ENCODE measurements at regions not wholly inside any gene's neighbourhood (a gene's known extent, or its start where the extent isn't known, plus 50 kb on each side); places are given as distances from the start of the nearest gene placed in this dataset.
"Not testable (repeated sequence)": the region's sequence is repeated elsewhere in the genome, so short reads cannot be mapped to it uniquely, and the experiment has no call there.

GRCh38 chr2:163970058-163970813 is 234.4 kb upstream of the FIGN start:
- no peak for DNase-seq

GRCh38 chr2:163964278-163964677 is 228.5 kb upstream of the FIGN start:
- not testable (repeated sequence) for DNase-seq

- DNase-seq, result no peak
Measured at GRCh38 chr2:163953390-163953907, 217.6 kb upstream of the FIGN start.

DNA sequence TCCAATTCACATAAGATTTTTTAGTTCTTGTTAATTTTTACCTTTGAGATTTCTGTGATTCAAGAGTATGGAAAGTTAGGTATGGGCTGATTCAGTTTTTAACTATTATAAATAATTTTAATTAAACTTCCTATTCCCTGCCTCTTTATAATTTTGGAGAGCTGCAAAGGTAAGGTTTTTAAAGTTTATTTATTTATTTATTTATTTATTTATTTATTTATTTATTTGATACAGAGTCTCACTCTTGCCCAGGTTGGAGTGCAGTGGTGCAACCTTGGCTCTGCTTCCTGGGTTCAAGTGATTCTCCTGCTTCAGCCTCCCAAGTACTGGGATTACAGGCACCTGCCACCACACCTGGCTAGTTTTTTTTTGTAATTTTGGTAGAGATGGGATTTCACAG is 215.5 kb upstream of the FIGN start:
- no peak for DNase-seq

- DNase-seq, result no peak
Measured at GRCh38 chr2:163949693-163950092, 213.9 kb upstream of the FIGN start.

- DNase-seq, result no peak
Measured at GRCh38 chr2:163944347-163944737, 208.5 kb upstream of the FIGN start.

- DNase-seq, result peak in 23 of 58 donors; percentile 1 to 83 (median 25)
Measured at GRCh38 chr2:163943403-163944346, 207.9 kb upstream of the FIGN start.

DNA sequence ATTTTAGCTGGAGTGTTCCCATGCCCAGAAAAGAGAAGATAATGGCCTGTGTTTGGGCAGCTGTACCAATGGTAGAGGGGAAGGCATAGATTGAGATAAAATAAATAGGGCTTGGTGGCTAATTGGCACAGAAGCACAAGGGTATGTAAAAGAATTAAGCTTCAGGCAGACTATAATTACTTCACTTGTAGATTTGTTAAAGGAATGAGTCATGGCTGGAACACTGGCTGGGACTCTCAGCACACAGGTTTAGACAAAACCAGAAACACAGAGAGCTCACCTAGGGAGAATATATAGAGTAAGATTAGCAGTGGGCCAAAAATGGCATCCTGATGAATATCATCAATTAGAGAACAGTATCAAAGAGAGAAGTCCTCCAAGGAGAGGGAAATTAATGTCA is 198.3 kb upstream of the FIGN start:
- DNase-seq, result no peak

- DNase-seq, result no peak
Measured at GRCh38 chr2:163919717-163920116, 183.9 kb upstream of the FIGN start.

DNA sequence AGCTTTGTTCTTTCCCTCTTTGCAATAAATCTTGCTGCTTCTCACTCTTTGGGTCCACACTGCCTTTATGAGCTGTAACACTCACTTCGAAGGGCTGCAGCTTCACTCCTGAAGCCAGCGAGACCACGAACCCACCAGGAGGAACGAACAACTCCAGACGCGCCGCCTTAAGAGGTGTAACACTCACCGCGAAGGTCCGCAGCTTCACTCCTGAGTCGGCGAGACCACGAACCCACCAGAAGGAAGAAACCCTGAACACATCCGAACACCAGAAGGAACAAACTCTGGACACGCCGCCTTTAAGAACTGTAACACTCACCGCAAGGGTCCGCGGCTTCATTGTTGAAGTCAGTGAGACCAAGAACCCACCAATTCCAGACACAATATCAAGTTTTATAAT is 178.7 kb upstream of the FIGN start:
- not testable (repeated sequence) for DNase-seq

DNA sequence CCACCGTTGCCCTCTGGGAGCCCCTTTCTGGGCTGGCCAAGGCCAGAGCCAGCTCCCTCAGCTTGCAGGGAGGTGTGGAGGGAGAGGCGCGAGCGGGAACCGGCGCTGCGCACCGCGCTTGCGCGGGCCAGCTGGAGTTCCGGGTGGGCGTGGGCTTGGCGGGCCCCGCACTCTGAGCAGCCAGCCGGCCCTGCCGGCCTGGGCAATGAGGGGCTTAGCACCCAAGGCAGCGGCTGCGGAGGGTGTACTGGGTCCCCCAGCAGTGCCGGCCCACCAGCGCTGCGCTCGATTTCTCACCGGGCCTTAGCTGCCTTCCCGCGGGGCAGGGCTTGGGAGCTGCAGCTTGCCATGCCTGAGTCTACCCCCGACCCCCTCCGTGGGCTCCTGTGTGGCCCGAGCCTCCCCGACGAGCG is 177.7 kb upstream of the FIGN start:
- DNase-seq, result not testable (repeated sequence)

- DNase-seq, result no peak
Measured at GRCh38 chr2:163909411-163910080, 173.7 kb upstream of the FIGN start.

- DNase-seq, result no peak
Measured at GRCh38 chr2:163906410-163906809, 170.6 kb upstream of the FIGN start.

DNA sequence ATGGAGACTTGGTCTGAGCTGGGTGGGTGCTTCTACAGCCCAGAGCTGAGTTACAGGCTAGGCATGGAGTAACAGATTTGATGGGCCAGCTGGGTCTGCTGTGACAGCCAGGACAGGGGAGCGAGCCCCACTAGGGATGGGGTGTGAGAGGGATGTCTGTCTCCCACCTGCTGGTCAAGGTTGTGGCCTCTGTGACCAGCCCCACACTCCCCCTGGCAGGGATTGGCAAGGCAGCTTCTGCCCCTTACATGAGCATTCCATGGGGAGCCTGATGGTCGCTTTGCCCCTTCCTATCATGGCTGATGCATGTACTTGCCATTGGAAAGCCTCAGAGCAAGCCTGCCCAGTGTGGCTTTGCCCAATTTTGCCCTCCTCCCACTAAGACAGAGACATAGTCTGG is 162.0 kb upstream of the FIGN start:
- no peak for DNase-seq

DNA sequence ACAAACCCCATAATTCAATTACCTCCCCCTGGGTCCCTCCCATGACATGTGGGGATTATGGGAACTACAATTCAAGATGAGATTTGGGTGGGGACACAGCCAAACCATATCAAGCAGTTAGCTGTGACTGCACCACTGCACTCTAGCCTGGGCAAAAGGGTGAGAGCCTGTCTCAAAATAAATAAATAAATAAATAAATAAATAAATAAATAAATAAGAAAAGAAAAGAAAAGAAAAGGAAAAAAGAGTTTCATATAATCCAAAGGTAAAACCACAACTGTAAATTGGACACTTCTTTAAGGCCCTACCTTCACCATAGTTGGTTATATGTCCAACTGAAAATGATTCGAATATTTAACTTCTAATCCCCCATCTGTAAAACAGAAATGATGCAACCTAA is 157.6 kb upstream of the FIGN start:
- not testable (repeated sequence) for DNase-seq

DNA sequence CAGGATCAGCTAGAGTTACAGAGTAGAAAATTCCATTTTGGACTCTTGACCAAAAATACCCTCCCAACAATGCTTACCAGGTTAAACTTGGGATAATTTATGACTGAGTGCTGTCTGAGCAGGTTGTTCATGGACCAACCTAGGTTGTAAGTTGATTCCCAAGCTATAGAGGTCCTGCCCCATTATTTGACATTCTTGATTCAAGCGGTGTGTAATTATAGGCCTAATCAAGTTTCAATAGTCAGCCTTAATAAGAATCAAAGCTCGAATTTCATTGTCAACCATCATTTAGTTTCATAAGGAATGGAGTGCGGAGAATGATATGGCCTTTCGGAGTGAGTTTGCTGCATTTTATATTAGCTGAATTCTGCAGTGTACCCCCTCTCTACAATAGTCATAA is 152.8 kb upstream of the FIGN start:
- no peak for DNase-seq

GRCh38 chr2:163887182-163887581 is 151.4 kb upstream of the FIGN start:
- no peak for DNase-seq

- DNase-seq, result no peak
Measured at GRCh38 chr2:163884416-163884815, 148.6 kb upstream of the FIGN start.

- DNase-seq, result peak in 2 of 58 donors; percentile 0
Measured at GRCh38 chr2:163878718-163879117, 142.9 kb upstream of the FIGN start.

DNA sequence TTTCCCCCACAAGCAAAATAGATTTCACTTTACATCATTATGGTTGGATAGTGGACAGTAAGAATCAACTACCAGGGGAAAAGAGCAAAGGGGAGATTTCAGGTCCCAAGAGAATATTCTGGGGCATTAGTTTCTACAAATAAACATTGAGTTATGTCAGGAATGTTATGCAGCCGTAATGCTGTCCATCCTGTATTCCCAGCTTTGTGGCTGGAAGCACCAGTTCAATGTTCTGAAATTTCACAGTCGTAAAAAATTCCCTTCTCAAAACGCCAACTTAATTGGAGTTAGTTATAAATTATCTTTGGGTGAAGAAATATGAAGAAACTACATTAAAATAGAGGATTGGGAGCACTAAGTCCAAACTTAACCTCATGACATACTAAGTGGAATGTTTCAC is 141.5 kb upstream of the FIGN start:
- DNase-seq, result no peak

- no peak for DNase-seq
Measured at GRCh38 chr2:163863073-163863472, 127.3 kb upstream of the FIGN start.

DNA sequence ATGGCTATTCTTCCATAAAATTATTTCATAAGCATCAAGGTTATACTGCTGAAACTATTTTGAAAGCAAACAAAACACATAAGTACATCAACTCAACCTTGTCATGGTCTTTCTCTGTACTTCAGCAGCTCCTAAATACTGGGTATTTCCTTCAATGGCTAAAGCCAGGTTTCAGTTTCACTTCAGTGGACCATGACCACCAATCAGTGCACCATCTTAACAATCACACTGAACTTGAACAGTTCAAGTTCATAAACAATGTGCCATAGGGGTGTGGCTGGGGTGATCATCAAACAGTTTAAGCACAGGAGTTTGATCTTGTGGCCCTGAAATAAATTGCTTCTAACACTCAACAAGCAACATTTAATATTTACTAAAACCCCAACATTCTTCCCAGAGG is 124.1 kb upstream of the FIGN start:
- DNase-seq, result no peak

Data from anterior cingulate cortex (tissue), 58 donors.